ENCODE measurements at regions not wholly inside any gene's neighbourhood (a gene's known extent, or its start where the extent isn't known, plus 50 kb on each side); places are given as distances from the start of the nearest gene placed in this dataset.

DNA sequence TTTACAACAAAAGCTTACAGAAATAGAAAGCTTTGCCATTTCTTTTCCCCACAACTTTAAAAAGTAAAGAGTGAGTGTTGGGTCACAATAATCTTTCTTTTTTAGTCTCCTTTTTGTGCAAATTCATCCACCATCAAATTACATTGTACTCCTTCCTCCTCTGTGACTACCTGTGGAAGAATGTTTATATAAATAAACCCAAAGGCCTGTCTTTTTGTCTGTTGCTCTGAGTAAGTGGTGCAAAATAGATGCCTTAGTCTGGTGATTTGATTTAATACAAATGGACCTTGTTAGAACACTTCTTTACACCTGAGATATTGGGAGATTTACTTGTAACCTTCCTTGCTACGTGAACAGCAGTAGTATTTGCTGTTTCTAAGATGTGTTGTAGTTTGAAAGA, 53.5 kb upstream of the TAF11L2 start:
- TF ChIP-seq, protein P1, sequence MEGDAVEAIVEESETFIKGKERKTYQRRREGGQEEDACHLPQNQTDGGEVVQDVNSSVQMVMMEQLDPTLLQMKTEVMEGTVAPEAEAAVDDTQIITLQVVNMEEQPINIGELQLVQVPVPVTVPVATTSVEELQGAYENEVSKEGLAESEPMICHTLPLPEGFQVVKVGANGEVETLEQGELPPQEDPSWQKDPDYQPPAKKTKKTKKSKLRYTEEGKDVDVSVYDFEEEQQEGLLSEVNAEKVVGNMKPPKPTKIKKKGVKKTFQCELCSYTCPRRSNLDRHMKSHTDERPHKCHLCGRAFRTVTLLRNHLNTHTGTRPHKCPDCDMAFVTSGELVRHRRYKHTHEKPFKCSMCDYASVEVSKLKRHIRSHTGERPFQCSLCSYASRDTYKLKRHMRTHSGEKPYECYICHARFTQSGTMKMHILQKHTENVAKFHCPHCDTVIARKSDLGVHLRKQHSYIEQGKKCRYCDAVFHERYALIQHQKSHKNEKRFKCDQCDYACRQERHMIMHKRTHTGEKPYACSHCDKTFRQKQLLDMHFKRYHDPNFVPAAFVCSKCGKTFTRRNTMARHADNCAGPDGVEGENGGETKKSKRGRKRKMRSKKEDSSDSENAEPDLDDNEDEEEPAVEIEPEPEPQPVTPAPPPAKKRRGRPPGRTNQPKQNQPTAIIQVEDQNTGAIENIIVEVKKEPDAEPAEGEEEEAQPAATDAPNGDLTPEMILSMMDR (IDR thresholded peaks at IDR 0.05): no peak
- TF ChIP-seq POLR2A (IDR thresholded peaks at IDR 0.05): no peak

DNA sequence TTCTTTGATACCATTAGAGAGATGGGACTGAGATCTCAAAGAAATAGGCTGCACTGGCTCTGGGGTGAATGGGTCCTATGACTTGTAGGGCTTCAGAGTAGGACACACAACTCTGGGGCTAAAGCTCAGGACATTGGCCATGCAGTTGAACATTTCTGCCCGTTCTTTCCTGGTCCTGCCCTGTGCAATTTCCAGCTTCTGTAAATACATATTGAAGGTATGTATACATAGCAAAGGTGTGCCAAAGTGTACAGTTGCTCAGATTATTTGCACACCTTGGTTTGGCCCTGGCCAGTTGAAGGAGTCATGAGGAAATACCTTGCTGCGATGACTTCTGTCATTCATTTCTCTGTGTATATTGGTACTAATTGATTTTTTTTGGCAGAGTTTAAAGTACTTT, 52.8 kb upstream of the TAF11L2 start:
- intact Hi-C loops (cut with DNase I): no loop called here
- no peaks in the 10 kb centered on the region for H3K36me3 ChIP-seq (replicated peaks in 1 of 2)
- no peaks in the 10 kb centered on the region for H3K9me3 ChIP-seq (replicated peaks in 1 of 3)
- no peak for DNase-seq
- 84 to 91% (median 85%) methylated on average over 2 of the region's 2 CpGs for WGBS, 4 donors
- H3K4me3 ChIP-seq: no peak overlapping the region
- no peaks in the 10 kb centered on the region for H3K4me1 ChIP-seq (replicated peaks in 1 of 2)
- no peak for TF ChIP-seq POLR2A (IDR thresholded peaks at IDR 0.05)
- TF ChIP-seq, protein P1 (IDR thresholded peaks at IDR 0.05): no peak
- H3K27ac ChIP-seq: no peak overlapping the region
- no peaks in the 10 kb centered on the region for H3K27me3 ChIP-seq

More for the DNA sequence above, 53.5 kb upstream of the TAF11L2 start:
- Histone ChIP-seq H3K36me3 (replicated peaks in 1 of 2) (no peaks in the 10 kb centered on the region), H3K27ac (no peak overlapping the region), H3K9me3 (replicated peaks in 1 of 3) (no peaks in the 10 kb centered on the region), H3K4me3 (no peak overlapping the region), H3K27me3 (no peaks in the 10 kb centered on the region), H3K4me1 (replicated peaks in 1 of 2) (no peaks in the 10 kb centered on the region)
- 45 to 81% (median 60%) methylated on average over 1 of the region's 1 CpG for WGBS, 4 donors
- no peak for DNase-seq
- intact Hi-C loops (cut with DNase I): no loop called here
